ENCODE measurements at regions not wholly inside any gene's neighbourhood (a gene's known extent, or its start where the extent isn't known, plus 50 kb on each side); places are given as distances from the start of the nearest gene placed in this dataset.

DNA sequence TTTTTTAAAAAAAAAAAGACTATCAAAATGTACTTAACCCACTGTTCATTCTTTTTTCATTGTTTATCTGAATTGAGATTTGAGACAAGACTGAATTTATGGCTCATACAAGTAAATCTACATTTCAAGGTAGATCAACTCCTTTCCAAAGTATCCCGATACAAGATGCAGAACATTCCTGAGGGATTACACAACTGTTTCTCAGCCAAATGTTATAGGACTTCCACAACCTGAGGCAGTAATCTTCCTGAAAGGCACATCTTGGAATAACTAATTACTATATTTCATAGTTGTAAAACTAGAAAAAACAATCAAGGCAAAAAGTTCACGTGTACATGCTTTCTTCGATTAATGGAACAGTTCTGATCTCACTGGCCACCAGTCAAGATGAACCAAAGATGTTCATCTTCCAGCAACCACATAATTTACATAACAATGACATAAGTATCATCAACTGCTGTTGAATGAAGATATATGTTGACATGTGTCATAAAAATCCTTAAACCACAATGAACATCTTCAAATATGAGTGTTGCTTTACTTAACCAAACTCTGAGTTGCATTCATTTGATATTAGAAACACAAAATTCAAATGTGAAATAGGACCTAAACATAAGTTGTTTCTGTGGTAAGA, 225.2 kb upstream of the DKK2 start:
- Mint-ChIP-seq H3K4me1 (no peaks in the 10 kb centered on the region), H3K27me3 (no peaks in the 10 kb centered on the region), H3K27ac (no peak overlapping the region), H3K9me3 (ENCODE audit: insufficient read depth) (peaks cover 2% of the 10 kb centered on the region), H3K4me3 (no peak overlapping the region)
- intact Hi-C loops (cut with micrococcal nuclease), result no loop called here
- H3K36me3 ChIP-seq (replicated peaks in 1 of 2; ENCODE audit: control extremely low read depth in 1 of 2, control insufficient read depth in 1 of 2, extremely low read depth in 1 of 2, insufficient read depth in 2 of 2, low read length in 1 of 2), result no peaks in the 10 kb centered on the region
- no peak overlapping the region for H2AFZ ChIP-seq (ENCODE audit: insufficient read depth, low read depth, low read length, poor library complexity, severe bottlenecking)
- H3K9me3 ChIP-seq (ENCODE audit: control extremely low read depth in 1 of 3, control insufficient read depth in 2 of 3, insufficient read depth in 1 of 3, low read length in 2 of 3), result no peaks in the 10 kb centered on the region
- ATAC-seq (ENCODE audit: low read depth), result no peak
- DNase-seq, result no peak
- WGBS (ENCODE audit: insufficient coverage), result 83% methylated on average over 1 of the region's 3 CpGs
- no peak for TF ChIP-seq CTCF (IDR thresholded peaks at IDR 0.05)
- no peak for TF ChIP-seq EZH2 (IDR thresholded peaks at IDR 0.05; ENCODE audit: borderline replicate concordance, insufficient read depth, low read depth, low read length, poor library complexity, severe bottlenecking)
- no peak overlapping the region for H3K4me2 ChIP-seq (replicated peaks; ENCODE audit: low read depth, low read length, poor library complexity, severe bottlenecking)
- POLR2A ChIA-PET, result no interaction called here
- CTCF ChIA-PET, result no interaction called here
- no peak overlapping the region for H3K27ac ChIP-seq (ENCODE audit: low read length in 2 of 2)
- no peak overlapping the region for H3K4me3 ChIP-seq (ENCODE audit: control extremely low read depth in 1 of 5, extremely low read depth in 1 of 5, insufficient read depth in 1 of 5, low read depth in 2 of 5, low read length in 4 of 5)
- H4K20me1 ChIP-seq (ENCODE audit: control insufficient read depth, insufficient read depth, low read length, poor library complexity, severe bottlenecking), result no peaks in the 10 kb centered on the region
- no peak overlapping the region for H3K9ac ChIP-seq (ENCODE audit: low read length)
- no peaks in the 10 kb centered on the region for H3K27me3 ChIP-seq (replicated peaks in 1 of 4; ENCODE audit: control extremely low read depth in 1 of 4, control insufficient read depth in 3 of 4, insufficient read depth in 4 of 4, low read length in 3 of 4)
- no peaks in the 10 kb centered on the region for H3K79me2 ChIP-seq (ENCODE audit: control insufficient read depth, insufficient read depth, low read length)
- no peaks in the 10 kb centered on the region for H3K4me1 ChIP-seq (ENCODE audit: control insufficient read depth in 2 of 2, insufficient read depth in 2 of 2, low read length in 2 of 2)

GRCh38 chr4:107258359-107258758, 222.2 kb upstream of the DKK2 start:
- POLR2A ChIA-PET, result no interaction called here
- Mint-ChIP-seq H3K9me3 (ENCODE audit: insufficient read depth) (no peaks in the 10 kb centered on the region), H3K27me3 (no peaks in the 10 kb centered on the region), H3K4me1 (no peaks in the 10 kb centered on the region), H3K4me3 (no peak overlapping the region), H3K27ac (no peak overlapping the region)
- H3K9me3 ChIP-seq (ENCODE audit: control extremely low read depth in 1 of 3, control insufficient read depth in 2 of 3, insufficient read depth in 1 of 3, low read length in 2 of 3), result no peaks in the 10 kb centered on the region
- H3K27ac ChIP-seq (ENCODE audit: low read length in 2 of 2), result no peak overlapping the region
- no peak overlapping the region for H3K4me3 ChIP-seq (ENCODE audit: control extremely low read depth in 1 of 5, extremely low read depth in 1 of 5, insufficient read depth in 1 of 5, low read depth in 2 of 5, low read length in 4 of 5)
- CTCF ChIA-PET, result no interaction called here
- no peak overlapping the region for H3K9ac ChIP-seq (ENCODE audit: low read length)
- no peak overlapping the region for H2AFZ ChIP-seq (ENCODE audit: insufficient read depth, low read depth, low read length, poor library complexity, severe bottlenecking)
- no peak for ATAC-seq (ENCODE audit: low read depth)
- WGBS (ENCODE audit: insufficient coverage), result 100% methylated on average over 2 of the region's 2 CpGs
- H3K4me1 ChIP-seq (ENCODE audit: control insufficient read depth in 2 of 2, insufficient read depth in 2 of 2, low read length in 2 of 2), result no peaks in the 10 kb centered on the region
- H3K4me2 ChIP-seq (replicated peaks; ENCODE audit: low read depth, low read length, poor library complexity, severe bottlenecking), result no peak overlapping the region
- intact Hi-C loops (cut with micrococcal nuclease), result no loop called here
- no peaks in the 10 kb centered on the region for H4K20me1 ChIP-seq (ENCODE audit: control insufficient read depth, insufficient read depth, low read length, poor library complexity, severe bottlenecking)
- H3K79me2 ChIP-seq (ENCODE audit: control insufficient read depth, insufficient read depth, low read length), result no peaks in the 10 kb centered on the region
- TF ChIP-seq CTCF (IDR thresholded peaks at IDR 0.05), result no peak
- no peak for TF ChIP-seq EZH2 (IDR thresholded peaks at IDR 0.05; ENCODE audit: borderline replicate concordance, insufficient read depth, low read depth, low read length, poor library complexity, severe bottlenecking)
- DNase-seq, result no peak
- no peaks in the 10 kb centered on the region for H3K36me3 ChIP-seq (replicated peaks in 1 of 2; ENCODE audit: control extremely low read depth in 1 of 2, control insufficient read depth in 1 of 2, extremely low read depth in 1 of 2, insufficient read depth in 2 of 2, low read length in 1 of 2)
- no peaks in the 10 kb centered on the region for H3K27me3 ChIP-seq (replicated peaks in 1 of 4; ENCODE audit: control extremely low read depth in 1 of 4, control insufficient read depth in 3 of 4, insufficient read depth in 4 of 4, low read length in 3 of 4)

Measured in B cell (primary cell).